ENCODE measurements at regions not wholly inside any gene's neighbourhood (a gene's known extent, or its start where the extent isn't known, plus 50 kb on each side); places are given as distances from the start of the nearest gene placed in this dataset.

GRCh38 chr16:85476389-85476788 is 136.7 kb upstream of the GSE1 start:
- in situ Hi-C loops (cut with HindIII; ENCODE audit: low pct_unique_long_range_greater_than_20kb, low sequenced_read_pairs): no loop called here
- no peak for DNase-seq (ENCODE audit: low read depth)

- in situ Hi-C loops (cut with HindIII; ENCODE audit: low pct_unique_long_range_greater_than_20kb, low sequenced_read_pairs): no loop called here
- DNase-seq (ENCODE audit: low read depth): no peak
These were observed 135.2 kb upstream of the GSE1 start for GRCh38 chr16:85477801-85478363.

DNA sequence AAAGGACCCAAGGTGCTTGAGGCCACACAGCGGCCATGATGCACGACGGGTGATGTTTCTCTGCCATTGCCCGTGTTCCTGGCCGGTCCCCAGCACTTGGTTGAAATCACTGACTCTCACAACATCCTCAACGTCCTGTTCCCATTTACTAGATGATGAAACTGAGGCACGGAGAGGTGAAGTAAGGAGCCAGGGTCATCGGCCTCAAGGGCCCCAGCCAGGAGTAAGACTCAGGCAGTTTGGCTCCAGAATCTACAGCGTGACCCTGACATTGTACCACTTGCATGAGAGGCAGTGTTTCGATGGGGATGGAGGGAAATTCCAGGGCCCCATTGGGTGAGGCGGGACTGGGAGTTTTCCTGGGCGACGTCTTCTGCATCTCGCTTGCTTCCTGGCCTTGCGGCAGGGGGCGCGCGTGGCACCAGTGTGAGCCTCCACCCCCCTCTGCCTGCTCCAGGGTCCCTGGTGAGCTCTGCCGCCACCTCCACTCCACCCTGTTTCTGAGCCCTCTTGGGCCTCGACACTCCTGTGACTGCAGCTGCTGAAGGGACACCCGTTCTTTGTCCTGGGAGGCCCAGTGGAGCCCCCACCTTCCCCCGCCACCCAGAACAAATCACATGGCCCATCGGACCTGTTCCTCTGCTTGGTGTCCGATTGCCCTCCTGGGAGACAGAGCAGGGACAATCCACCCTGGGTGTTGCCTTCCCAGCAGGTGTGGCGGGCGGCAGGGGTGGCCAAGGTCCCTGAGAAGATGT is 133.0 kb upstream of the GSE1 start:
- DNase-seq (ENCODE audit: low read depth): no peak
- in situ Hi-C loops (cut with HindIII; ENCODE audit: low pct_unique_long_range_greater_than_20kb, low sequenced_read_pairs): no loop called here

- no peak for DNase-seq (ENCODE audit: low read depth)
- in situ Hi-C loops (cut with HindIII; ENCODE audit: low pct_unique_long_range_greater_than_20kb, low sequenced_read_pairs): no loop called here
These were observed 132.4 kb upstream of the GSE1 start for GRCh38 chr16:85480727-85481101.

DNA sequence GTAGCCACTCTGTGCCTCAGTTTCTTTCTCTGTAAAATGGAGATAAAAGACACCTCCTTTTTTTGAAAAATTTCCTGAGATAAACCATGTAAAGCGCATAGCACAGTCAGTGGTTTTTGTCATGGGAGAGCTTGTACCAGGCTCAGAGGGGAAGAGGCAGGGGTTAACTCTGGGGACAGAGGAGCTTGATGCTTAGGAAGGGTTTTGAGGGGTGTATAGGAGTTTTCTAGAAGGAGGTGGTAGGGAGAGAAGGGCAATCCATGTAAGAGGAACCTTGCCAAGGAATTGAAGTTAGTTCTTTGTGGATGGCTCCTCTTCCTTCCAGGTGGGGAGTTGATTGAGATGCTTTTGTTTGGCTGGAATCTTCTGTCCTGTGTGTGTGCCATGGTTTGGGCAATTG is 131.9 kb upstream of the GSE1 start:
- DNase-seq (ENCODE audit: low read depth): no peak
- in situ Hi-C loops (cut with HindIII; ENCODE audit: low pct_unique_long_range_greater_than_20kb, low sequenced_read_pairs): no loop called here

DNA sequence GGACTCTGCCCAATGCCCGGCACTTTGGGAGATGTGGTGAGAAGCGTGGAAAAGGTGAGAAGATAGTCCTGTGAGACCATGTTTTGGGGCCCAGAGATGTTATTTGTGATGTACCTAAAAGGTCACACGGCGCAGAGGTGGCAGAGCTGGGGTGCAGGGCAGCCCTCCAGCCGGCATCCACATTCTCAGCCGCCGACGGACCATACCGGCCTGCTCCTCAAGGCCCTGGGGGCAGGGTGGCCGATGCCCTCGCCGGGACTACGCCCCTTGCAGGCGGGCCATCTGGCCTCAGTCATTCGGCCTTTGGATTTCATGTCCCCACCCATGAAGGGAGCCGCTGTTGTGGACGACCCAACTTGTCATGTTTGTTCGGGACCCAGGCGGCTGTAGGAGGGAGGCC is 131.4 kb upstream of the GSE1 start:
- in situ Hi-C loops (cut with HindIII; ENCODE audit: low pct_unique_long_range_greater_than_20kb, low sequenced_read_pairs): no loop called here
- DNase-seq (ENCODE audit: low read depth): no peak

GRCh38 chr16:85483424-85483823 is 129.7 kb upstream of the GSE1 start:
- in situ Hi-C loops (cut with HindIII; ENCODE audit: low pct_unique_long_range_greater_than_20kb, low sequenced_read_pairs): no loop called here
- DNase-seq (ENCODE audit: low read depth): no peak

DNA sequence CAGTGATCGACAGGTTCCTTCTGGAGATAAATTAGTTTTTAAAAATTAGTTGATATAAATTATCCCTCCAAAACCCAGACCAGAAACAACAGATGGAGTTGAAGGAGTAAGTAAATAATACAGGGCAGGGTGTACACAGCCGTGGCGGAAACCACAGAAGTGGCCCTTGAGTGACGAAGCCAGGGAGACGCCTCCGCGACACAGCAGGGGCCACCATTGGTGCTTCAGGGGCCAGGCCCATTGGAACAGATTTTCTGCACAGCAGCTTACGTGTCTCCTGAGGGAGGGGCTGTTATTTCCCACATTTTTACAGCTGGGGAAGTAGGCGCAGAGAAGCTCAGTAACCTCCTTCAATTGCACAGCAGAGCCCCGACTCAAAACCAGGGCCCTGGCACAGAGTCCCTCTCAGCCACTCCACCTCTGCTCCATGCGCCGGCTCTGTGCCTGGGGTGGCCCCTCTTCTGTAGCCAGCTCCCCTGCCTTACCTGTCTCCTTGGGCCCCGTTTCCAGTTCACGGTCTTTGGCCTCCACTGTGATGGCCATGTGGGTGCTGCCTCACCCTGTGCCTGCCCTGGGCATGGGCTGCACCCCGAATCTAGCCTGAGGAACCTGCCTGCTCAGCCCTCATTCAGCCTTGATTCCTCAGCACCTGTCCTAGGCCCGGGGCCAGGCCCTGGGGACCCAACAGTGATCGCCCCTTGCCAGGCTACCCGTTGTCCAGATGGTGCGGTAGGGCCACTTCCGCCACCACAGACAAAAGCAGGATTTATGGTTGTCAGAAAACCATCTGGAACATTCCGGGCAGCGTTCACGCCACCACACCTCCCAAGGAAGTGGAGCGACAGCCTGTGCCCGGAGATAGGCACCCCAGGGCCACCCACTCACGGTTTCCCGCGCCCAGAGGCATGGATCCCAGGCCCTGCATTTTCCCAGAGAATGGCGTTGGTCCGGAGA is 128.5 kb upstream of the GSE1 start:
- DNase-seq (ENCODE audit: low read depth): no peak
- in situ Hi-C loops (cut with HindIII; ENCODE audit: low pct_unique_long_range_greater_than_20kb, low sequenced_read_pairs): no loop called here

GRCh38 chr16:85485379-85485778 is 127.7 kb upstream of the GSE1 start:
- in situ Hi-C loops (cut with HindIII; ENCODE audit: low pct_unique_long_range_greater_than_20kb, low sequenced_read_pairs): no loop called here
- no peak for DNase-seq (ENCODE audit: low read depth)

DNA sequence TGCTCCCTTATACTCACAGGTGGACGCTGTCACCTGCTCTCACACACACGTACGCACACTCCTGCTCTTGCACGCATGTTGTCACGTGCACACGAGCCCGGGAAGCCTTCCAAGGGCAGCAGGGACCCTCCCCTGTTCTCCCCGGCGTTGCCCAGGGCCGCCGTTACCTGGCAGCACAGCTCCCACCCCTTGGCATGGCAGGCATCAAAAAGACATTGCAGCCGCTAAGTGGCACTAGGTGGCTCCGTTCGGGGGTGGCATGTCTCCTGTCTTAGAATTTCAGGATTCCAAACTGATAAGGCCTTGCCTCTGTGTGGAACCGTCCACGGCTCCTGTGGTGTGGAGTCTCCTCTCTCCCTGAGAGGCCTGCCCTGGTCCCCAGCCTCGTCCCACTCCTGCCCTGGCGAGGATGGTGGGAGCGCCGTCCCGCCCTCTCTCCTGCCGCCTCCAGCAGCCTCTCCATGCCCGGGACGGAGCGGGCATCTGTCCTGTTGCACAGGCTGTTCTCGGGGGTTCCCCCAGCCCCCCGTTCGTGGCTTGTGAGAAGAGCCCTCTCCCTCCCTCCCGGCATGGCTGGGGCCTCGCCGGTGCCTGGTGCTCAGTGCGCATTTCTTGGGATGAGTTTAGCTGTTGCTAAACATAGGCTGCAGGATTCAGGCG is 126.7 kb upstream of the GSE1 start:
- in situ Hi-C loops (cut with HindIII; ENCODE audit: low pct_unique_long_range_greater_than_20kb, low sequenced_read_pairs): no loop called here
- DNase-seq (ENCODE audit: low read depth): no peak

DNA sequence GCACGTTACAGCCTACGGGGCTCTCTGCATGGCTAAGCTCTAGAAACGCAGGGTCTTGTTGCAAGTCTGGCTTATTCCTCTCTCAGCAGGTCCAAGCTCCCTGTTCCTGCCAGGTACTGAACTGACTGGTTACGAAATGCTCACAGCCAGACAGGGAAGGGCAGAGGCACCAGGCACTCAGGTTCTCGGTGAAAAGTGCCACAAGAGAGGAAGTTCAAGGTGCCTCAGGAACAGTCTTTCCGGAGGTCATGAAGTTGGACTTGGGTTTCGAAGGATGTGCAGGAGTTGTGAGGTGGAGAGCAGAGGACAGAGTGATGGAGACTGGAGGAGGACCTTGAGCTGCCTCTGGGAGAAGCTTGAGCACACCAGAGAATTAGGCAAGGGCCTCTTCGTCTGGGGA is 124.7 kb upstream of the GSE1 start:
- in situ Hi-C loops (cut with HindIII; ENCODE audit: low pct_unique_long_range_greater_than_20kb, low sequenced_read_pairs): no loop called here
- DNase-seq (ENCODE audit: low read depth): no peak

DNA sequence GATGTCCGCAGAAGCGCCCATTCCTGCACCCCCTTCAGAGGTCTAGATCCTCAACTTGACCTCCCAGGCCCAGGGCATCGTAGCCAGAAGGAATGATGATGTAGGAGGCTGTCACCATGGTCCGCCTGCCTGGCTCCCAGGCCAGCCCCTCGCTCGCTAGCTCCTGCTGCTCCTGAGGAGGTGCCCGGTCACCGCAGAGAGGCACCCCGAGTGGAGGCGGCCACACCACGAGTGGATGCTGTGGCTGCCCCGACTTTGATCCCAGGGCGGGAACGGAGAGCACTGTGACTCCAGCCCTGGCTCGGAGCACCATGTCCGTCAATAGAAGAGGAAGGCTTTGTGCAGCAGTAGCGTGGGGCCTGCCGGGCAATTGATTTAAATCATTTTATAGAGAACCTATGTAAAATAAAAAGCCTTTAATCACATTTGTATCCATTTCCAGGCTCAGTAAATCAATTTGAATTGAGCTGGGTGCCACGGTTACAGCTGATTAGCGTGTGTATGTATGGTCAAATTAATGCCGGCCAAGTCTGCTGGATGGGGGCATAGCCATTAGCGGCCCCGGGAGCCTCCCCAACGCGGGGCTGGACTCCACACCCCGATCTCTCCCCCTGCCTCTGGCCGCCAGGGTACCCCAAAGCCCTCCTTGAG is 122.6 kb upstream of the GSE1 start:
- no peak for DNase-seq (ENCODE audit: low read depth)
- in situ Hi-C loops (cut with HindIII; ENCODE audit: low pct_unique_long_range_greater_than_20kb, low sequenced_read_pairs): no loop called here

DNA sequence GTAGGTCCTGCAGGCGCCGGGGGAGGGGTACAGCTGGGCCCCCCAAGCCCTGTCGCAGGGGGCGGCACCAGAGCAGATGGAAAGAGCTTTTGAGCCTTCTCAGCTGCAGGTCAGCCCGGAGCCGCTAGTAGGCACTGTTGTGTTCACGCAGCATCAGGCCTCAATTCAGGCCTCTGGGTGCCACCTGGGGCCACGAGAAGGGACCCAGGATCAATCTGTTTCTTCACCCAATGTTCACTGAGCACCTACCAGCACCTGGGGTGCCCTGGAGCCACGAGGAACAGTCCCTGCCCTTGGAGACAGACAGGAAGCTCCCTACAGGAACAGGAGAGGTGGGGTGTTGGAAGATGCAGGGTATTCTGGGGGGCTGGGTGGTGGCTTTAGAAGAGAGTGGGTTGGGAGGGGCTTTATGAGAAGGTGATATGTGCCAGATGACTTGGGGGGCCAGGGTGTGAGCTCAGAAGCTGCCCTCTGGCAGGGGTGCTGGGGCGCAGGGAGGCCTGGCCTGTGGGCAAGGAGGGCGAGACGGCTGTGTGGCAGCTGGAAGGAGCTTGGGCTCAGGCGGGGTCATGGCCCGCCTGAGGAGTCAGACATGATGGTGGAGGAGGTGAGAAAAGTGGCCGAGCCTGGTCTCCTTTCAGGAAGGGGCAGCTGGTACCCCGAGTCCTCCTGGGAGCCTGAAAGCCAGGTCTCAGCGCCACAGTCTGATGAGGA is 121.9 kb upstream of the GSE1 start:
- in situ Hi-C loops (cut with HindIII; ENCODE audit: low pct_unique_long_range_greater_than_20kb, low sequenced_read_pairs): no loop called here
- no peak for DNase-seq (ENCODE audit: low read depth)

DNA sequence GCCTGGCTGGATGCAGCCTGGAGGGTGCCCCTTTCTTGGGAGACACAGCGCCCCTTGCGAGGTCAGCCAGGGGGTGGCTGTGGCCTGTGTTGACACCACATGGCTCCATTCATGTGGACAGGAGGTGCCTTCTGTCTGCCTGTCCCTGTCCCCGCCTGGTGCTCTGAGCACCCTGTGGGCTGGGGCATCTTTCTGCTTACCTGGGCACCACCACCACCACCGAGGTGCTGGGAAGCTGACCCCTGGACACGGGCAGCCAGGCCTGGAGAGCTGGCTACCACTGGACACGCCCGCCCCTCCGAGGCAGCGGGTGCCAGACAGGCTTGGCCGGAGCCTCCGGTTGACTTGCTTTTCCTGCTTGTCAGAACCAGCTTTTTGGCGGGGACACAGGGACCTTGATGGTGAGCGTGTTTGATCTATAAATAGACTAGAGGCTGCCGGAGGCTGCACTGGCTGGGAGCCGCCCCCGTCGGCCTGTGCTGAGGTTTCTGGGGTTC is 121.3 kb upstream of the GSE1 start:
- in situ Hi-C loops (cut with HindIII; ENCODE audit: low pct_unique_long_range_greater_than_20kb, low sequenced_read_pairs): no loop called here
- DNase-seq (ENCODE audit: low read depth): no peak

DNA sequence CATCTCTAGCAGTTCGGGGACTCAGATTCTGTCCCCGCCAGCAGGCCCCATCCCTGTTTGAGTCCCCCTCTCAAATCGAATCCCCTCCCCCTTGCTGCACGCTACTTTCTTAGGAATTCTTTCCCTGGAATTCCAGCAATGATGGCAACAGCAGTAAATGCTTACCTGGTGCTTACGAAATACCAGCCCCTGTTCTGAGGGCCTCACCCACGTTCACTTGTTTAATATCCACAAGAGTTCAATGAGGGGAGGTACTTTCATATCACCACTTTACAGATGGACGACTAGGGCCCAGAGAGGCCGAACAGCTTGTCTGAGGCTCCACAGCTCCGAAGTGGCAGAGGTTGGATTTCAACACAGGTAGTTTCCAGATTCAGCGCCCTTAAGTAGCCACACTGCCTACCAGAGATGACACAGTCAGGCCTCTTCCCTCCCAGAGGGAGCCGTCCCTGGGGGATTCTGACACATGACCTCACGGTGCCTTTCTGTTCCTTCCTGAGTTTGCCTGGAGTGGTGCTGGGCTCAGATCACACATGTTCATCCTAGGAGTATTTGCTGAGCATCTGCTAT is 120.7 kb upstream of the GSE1 start:
- no peak for DNase-seq (ENCODE audit: low read depth)
- in situ Hi-C loops (cut with HindIII; ENCODE audit: low pct_unique_long_range_greater_than_20kb, low sequenced_read_pairs): no loop called here

DNA sequence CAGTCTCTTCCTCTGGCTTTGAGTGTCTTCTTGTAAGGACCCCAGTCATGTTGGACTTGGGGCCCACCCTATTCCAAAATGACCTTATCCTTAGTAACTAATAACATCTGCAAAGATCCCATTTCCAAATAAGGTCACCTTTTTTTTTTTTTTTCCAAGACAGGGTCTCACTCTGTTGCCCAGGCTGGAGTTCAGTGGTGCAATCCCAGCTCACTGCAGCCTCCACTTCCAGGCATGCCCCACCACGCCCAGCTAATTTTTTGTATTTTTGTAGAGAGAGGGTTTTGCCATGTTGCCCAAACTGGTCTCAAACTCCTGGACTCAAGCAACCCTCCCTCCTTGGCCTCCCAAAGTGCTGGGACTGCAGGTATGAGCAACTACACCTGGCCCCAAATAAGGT is 118.8 kb upstream of the GSE1 start:
- DNase-seq (ENCODE audit: low read depth): no peak
- in situ Hi-C loops (cut with HindIII; ENCODE audit: low pct_unique_long_range_greater_than_20kb, low sequenced_read_pairs): no loop called here

GRCh38 chr16:85495259-85495658 is 117.9 kb upstream of the GSE1 start:
- in situ Hi-C loops (cut with HindIII; ENCODE audit: low pct_unique_long_range_greater_than_20kb, low sequenced_read_pairs): no loop called here
- DNase-seq (ENCODE audit: low read depth): no peak

Measured in Caki2 (cell line).